ENCODE measurements at regions not wholly inside any gene's neighbourhood (a gene's known extent, or its start where the extent isn't known, plus 50 kb on each side); places are given as distances from the start of the nearest gene placed in this dataset.

- H3K4me3 ChIP-seq (ENCODE audit: low read depth in 1 of 3, low read length in 3 of 3) = no peak overlapping the region
- no peak overlapping the region for H3K9ac ChIP-seq (ENCODE audit: low read depth in 1 of 2, low read length in 2 of 2)
- no peaks in the 10 kb centered on the region for H3K27me3 ChIP-seq (ENCODE audit: control insufficient read depth in 4 of 4, insufficient read depth in 4 of 4, low read length in 3 of 4)
- TF ChIP-seq ZBTB33 (IDR thresholded peaks at IDR 0.05) (no peak), YY1 (IDR thresholded peaks at IDR 0.05) (no peak), JUND (IDR thresholded peaks at IDR 0.05) (no peak), GABPA (IDR thresholded peaks at IDR 0.05 in 1 of 2, conservative IDR thresholded peaks at IDR 0.05 in 1 of 2) (no peak), RAD21 (IDR thresholded peaks at IDR 0.05) (no peak), EGR1 (IDR thresholded peaks at IDR 0.05; ENCODE audit: low read depth in 2 of 2) (no peak), REST (IDR thresholded peaks at IDR 0.05) (no peak), MAX (IDR thresholded peaks at IDR 0.05) (no peak)
- WGBS = 57% methylated on average over 6 of the region's 6 CpGs
- H3K36me3 ChIP-seq (ENCODE audit: control insufficient read depth in 4 of 4, insufficient read depth in 3 of 4, low read depth in 1 of 4, low read length in 3 of 4) = no peaks in the 10 kb centered on the region
- H3K4me1 ChIP-seq (ENCODE audit: control insufficient read depth in 4 of 4, insufficient read depth in 4 of 4, low read length in 3 of 4) = no peaks in the 10 kb centered on the region
- no peak for DNase-seq (ENCODE audit: low spot score)
- H3K9me3 ChIP-seq (ENCODE audit: control insufficient read depth in 4 of 4, low read length in 3 of 4) = no peaks in the 10 kb centered on the region
- no peak overlapping the region for H3K27ac ChIP-seq (ENCODE audit: low read depth in 1 of 2, low read length in 2 of 2)
Observed at GRCh38 chr10:29033311-29033940, 255.4 kb upstream of the LYZL1 start.

GRCh38 chr10:29034592-29034991 is 254.3 kb upstream of the LYZL1 start:
- H3K4me3 ChIP-seq (ENCODE audit: low read depth in 1 of 3, low read length in 3 of 3) = no peak overlapping the region
- H3K9me3 ChIP-seq (ENCODE audit: control insufficient read depth in 4 of 4, low read length in 3 of 4) = no peaks in the 10 kb centered on the region
- H3K27ac ChIP-seq (ENCODE audit: low read depth in 1 of 2, low read length in 2 of 2) = no peak overlapping the region
- no peak for DNase-seq (ENCODE audit: low spot score)
- no peaks in the 10 kb centered on the region for H3K27me3 ChIP-seq (ENCODE audit: control insufficient read depth in 4 of 4, insufficient read depth in 4 of 4, low read length in 3 of 4)
- 59% methylated on average over 5 of the region's 5 CpGs for WGBS
- no peaks in the 10 kb centered on the region for H3K36me3 ChIP-seq (ENCODE audit: control insufficient read depth in 4 of 4, insufficient read depth in 3 of 4, low read depth in 1 of 4, low read length in 3 of 4)
- H3K4me1 ChIP-seq (ENCODE audit: control insufficient read depth in 4 of 4, insufficient read depth in 4 of 4, low read length in 3 of 4) = no peaks in the 10 kb centered on the region
- H3K9ac ChIP-seq (ENCODE audit: low read depth in 1 of 2, low read length in 2 of 2) = no peak overlapping the region
- TF ChIP-seq SP1 (IDR thresholded peaks at IDR 0.05) (no peak), GABPA (IDR thresholded peaks at IDR 0.05 in 1 of 2, conservative IDR thresholded peaks at IDR 0.05 in 1 of 2) (no peak), TAF1 (conservative IDR thresholded peaks at IDR 0.05) (no peak), JUND (IDR thresholded peaks at IDR 0.05) (no peak), RAD21 (IDR thresholded peaks at IDR 0.05) (no peak), REST (IDR thresholded peaks at IDR 0.05) (no peak), CTCF (IDR thresholded peaks at IDR 0.05; ENCODE audit: low read depth, low read length, missing input control) (no peak), YY1 (IDR thresholded peaks at IDR 0.05) (no peak), NR2F2 (IDR thresholded peaks at IDR 0.05) (no peak), FOXA2 (IDR thresholded peaks at IDR 0.05) (no peak), RXRA (IDR thresholded peaks at IDR 0.05) (no peak), FOXA1 (IDR thresholded peaks at IDR 0.05) (no peak), MAX (IDR thresholded peaks at IDR 0.05) (no peak), HNF4G (IDR thresholded peaks at IDR 0.05) (no peak), HNF4A (conservative IDR thresholded peaks at IDR 0.05) (no peak), EGR1 (IDR thresholded peaks at IDR 0.05; ENCODE audit: low read depth in 2 of 2) (no peak), ZBTB33 (IDR thresholded peaks at IDR 0.05) (no peak)
